Renal cortex interstitium (tissue), 11 donors: ENCODE measurements at regions not wholly inside any gene's neighbourhood (a gene's known extent, or its start where the extent isn't known, plus 50 kb on each side); places are given as distances from the start of the nearest gene placed in this dataset.
A peak's percentile ranks its signal among the peaks of the same experiment; 100 is the strongest.
"Not testable (repeated sequence)": the region's sequence is repeated elsewhere in the genome, so short reads cannot be mapped to it uniquely, and the experiment has no call there.

ENCODE experiments used
- DNase-seq, 11 donors: peaks; one replicate each; pipeline ENCODE4 v3.0.0-alpha.2; 2013; ENCODE audit warnings: low read depth in 9 of 11, low spot score in 4 of 11; ENCODE audit errors: extremely low read depth in 1 of 11

DNA sequence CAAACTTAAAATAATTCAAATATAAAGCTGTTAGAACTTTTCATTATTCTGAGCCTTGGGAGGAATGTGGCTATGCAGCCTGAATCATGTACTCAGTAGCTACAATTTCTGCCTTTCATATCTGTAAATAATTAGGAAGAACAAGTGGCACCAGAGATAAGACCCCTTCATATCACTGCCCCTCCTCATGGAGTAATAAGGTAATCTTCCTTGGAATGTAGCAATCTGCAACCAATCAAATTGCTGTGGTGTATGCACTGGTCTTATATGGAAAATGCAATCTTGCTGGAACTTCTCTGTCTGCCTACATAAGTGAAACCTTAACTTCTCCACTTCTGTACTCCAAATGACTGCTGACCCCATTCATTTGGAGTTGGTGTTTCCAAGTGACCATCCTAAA lies 104.4 kb upstream of the VANGL1 start:
- no peak for DNase-seq

DNA sequence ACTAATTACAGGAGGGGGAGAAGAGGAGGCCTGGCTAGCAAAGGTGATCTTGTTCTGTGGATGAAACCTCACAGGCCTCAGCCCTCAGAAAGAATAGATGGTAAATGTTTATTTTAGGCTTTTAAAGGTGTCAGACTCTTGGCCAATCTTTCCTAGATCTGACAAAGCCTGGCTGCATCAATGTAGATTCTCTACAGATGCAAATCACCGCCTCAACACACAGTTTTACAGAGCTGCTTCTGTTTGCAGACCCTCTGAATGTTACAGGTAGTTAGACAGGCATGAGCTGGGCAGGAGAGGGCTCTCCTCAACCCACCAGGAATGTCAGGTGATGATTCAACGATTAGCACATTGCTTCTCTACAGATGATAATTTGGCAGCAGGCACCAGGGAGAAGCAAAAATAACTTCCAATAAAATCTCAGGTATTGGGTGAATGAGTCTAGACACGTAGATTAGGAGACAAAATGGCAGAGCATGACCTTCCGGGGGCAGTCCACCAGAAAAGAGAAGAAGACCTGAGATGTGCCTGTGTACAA lies 105.4 kb upstream of the VANGL1 start:
- DNase-seq = no peak

DNA sequence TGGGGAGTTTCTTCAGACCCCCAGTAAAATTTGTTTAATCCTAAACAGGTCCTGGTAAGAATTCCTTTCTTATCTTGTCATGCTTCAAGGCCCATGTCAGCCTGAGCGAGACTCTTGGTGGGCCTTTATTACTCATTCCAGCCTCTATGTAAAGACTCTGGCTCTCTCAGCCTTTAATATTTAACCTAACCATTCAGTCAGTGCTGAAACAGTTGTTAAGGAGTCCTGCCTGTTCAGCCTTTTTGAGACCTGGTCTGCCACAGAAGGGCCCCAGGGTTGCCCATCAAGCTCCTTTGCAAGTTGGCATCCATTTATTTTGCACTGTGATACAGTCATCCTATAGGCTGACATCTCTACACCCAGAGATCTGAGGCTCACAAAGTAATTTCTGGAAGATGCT lies 107.7 kb upstream of the VANGL1 start:
- no peak for DNase-seq

DNA sequence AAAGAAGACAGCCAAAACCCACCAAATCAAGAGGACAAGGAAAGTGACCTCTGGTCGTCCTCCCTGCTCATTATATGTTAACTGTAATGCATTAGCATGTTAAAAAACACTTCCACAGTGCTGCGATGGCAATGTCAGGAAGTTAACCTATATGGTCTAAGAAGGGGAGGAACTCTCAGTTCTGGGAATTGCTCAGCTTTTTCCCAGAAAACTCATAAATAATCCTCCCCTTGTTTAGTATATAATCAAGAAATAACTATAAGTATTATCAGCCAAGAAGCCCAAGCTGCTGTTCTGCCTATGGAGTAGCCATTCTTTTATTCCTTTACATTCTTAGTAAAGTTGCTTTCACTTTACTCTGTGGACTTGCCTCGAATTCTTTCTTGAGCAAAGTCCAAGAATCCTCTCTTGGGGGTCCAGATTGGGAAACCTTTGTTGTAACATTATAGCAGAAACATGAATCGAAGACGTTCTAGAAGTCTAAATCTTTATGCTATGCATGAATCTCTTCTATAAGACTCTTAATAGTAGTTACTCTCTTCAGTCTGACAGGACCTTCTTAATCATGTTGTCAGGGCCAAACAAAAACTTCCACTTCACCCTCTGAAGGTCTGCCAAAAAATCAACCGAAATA lies 110.0 kb upstream of the VANGL1 start:
- peak in 2 of 11 donors; percentile 48 to 70 for DNase-seq

DNA sequence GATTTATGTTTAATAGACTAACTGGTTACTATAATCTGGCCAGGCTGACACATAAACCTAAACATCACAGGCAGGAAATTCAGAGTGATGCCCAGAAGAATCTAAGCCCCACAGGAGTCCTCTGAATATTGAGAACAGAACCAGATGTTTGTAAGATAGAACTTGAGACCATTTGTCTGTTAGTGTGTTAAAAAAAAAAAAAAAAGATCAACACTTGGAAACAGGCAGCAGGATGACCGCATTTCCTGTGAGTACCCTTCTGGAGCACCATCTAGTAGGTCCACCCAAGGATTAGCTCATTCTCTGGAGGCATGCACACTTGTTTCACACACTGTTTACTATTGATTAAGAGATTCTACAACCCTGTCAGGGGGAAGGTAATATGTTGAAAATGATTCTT lies 111.4 kb upstream of the VANGL1 start:
- DNase-seq = no peak

DNA sequence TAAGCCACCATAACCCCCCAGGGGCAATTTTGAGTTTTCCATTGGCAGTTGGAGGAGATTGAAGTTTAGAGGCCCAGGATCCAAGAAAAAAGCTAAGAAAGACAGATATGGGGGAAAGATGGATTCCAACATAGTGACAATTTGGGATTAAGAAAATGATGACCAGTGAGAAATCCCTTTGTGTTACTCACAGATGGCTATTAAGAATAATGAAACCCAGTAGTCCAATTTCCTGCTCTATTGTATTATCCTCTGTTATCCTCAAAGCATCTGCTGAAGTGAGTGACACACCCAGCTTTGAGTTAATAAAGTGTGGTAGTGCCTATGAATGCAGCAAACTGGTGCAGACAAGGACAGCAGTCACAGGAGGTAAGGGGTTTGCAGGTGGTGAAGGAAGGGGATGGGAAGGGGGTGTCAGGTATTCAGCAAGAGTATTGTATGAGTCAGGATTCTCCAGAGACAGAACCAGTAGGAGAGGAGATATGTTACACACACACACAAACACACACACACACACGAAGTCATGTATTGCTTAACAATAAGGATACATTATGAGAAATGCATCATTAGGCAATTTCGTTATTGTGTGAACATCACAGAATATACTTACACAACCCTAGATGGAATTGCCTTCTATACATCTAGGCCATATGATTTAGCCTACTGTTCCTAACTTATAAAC lies 112.4 kb upstream of the VANGL1 start:
- DNase-seq = no peak

DNA sequence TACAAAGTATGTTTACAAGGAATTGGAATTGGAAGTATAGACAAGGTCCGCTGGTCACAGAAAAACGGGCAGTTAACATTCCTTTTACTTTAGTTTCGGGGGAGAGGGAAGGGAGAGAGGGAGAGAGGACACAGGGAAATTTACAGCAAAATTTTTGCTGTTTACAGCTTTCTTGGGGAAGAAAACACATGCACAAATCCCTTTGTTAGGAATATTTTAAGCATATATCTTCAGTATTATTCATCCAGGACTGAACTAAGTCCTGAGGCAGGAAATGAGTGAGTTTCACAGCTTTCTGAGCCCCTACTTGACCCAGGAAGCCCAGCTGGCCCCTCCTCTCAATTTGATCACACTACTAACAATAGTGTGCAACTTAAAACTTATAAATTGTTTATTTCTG lies 113.4 kb upstream of the VANGL1 start:
- DNase-seq = peak in 1 of 11 donors; percentile 39

DNA sequence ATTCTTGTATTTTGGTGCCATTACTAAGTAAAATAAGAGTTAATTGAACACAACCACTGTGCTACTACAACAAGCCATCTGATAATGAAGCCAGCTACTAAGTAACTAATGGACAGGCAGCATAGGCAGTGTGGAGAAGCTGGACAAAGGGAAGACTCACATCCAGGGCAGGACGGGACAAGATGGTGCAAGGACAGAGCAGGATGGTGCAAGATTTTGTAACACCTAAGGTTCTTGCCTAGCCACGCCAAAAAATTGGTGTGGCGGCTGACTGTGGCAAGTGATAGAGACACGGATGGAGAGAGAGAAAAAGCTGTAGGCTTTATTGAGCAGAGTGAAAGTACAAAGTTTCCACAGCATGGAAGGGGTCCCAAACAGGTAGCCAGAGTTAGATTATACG lies 114.0 kb upstream of the VANGL1 start:
- no peak for DNase-seq

DNA sequence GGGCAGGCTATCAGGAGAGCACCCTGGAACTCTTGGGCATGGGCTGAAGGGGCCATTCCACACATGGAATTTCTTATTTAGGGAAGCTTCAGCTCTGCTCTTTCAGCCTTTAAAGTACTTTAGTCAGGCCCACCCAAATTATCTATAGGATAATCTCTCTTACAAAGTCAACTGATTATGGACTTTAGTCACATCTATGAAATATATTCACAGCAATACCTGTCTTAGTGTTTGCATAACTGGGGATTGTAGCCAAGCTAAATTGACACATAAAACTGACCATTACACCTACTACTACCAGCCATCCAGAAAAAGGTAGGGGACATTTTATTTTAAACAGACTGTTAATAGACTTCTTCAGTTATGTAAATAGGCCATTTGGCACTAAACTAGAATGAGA lies 114.9 kb upstream of the VANGL1 start:
- no peak for DNase-seq

DNA sequence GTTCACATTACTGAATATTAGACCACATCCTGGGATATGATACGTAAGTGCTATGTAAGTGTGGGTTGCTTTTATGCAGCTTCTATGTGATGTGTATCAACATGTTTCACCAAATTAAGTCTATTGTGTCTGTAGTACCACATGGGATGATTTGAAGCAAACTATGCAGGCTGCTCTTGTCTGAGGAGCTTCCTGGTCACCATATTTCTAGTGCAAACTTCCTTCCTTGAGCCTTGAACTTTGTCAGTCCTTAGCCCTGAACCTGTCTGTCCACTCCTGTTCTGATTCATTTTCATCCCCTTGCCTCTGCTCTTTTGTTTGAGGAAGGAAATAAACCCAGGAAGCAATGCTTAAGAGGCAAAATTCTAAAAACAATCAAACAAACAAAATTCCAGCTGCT lies 117.5 kb upstream of the VANGL1 start:
- peak in 1 of 11 donors; percentile 29 for DNase-seq

DNA sequence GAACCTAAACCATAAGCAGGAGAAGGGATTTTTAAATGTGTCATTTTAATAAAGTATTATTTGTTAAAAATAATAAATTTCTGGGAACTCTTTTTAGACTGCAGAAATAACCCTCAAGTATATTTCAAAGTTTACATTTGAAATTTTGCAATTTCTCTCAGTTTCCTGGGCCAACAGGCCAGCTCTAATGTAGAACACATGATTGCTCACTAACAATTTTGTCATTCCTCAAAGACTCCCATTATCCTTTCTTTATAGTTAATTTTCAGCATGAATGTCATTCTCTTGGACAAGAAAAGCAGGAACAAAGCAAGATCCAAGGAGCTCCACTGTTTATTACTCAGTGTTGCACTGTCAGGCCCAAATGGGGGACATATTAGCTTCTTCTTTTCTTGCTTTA lies 119.4 kb upstream of the VANGL1 start:
- no peak for DNase-seq

DNA sequence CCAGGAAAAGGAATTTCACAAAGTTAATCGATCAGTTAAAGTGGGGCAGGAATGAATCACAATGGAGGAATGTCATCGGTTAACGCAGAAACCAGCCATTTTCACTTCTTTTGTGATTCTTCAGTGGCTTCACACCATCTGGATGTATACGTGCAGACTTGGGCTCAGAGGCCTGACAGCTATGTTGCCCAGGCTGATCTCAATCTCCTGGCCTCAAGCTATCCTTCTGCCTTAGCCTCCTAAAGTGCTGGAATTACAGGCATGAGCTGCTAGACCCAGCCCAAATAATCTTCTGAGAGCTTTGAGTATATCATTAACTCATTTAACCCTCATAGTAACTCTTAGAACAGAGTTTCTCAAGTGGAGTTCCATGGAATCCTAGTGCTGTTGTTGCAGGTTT lies 126.5 kb upstream of the VANGL1 start:
- no peak for DNase-seq

DNA sequence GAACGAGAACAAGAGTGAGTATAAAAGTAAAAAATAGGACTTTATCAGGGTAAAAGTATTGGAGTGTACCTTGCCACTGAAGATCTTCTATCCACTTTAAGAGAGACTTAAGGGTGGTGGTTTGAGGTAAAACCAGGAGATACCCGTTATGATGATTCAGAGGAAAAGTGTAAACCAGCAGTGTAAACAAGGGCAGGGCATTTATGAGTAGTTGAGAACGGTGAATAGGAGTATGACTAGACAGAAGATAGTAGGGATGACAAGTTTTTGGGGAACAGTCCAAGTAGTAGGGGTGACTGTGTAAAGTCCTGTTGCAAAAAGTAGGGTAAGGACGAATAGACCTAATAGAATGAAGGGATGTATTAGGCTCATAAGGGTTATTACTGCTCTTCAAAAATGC lies 131.5 kb upstream of the VANGL1 start:
- not testable (repeated sequence) for DNase-seq

DNA sequence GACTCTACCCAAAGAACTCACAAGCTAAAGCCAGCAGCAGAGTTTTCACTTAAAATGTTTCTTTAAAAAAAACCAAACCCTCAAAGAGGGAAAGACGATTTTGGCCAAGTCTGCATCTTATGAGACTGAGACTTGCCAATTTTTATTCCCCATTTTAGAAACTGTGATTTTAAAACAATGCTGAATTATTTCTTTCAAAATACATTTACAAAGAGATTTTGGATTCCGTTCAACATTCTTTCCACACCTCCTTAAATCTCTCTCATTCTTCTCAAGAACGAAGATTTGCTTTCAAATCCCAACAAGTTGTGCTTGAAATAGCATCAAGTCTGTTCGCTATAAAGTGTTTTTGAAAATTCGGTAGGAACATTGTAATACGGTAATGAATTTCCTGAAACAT lies 133.9 kb upstream of the VANGL1 start:
- DNase-seq = no peak

DNA sequence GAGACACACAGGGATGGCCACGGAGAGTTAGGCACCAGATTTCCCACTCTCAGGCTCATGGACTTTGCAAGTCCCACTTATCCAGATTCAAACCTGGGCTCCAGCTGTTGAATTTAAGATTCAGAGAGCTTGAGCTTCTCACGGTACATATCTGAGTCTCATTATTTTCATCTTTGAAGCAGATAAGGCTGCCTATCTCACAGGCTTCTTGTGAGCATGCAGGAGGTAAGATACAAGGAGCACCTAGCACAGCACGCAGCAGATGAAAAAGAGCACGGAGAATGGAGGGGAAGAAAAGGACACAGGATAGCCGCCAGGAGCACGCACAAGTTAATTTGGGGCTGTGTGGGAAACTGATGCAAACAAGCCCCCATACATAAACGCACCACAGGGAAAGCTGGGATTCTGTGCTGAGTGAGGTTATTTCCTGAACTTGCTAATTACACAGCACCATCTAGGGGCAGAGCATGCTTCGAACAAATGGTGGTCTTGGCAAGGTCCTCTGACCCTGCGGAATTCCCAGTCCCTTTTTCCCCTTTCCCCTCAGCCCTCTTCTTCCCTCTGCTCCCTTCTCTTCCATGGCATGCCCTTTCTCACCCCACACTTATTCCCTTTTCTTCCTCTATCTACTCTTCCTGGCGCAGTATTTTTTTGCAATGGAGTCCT lies 134.7 kb upstream of the VANGL1 start:
- DNase-seq = peak in 2 of 11 donors; percentile 48 to 52

DNA sequence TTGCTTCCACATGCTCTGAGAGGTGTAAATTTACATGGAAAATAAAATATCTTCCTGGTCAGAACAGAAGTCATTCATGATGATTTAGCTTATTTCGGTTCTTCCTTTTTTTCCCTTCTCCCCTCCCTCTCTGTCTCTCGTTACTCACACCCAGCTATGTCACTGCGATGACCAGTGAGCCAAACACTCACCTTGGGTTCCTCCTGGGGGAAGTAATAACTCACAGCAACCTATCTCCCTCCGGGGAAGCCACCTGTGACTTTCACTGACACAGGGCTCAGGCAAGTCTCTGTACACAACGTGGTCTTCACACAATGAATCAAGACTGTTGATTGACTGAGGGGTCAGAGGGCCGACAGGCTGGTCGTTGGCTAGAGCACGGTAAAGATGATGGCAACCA lies 135.3 kb upstream of the VANGL1 start:
- no peak for DNase-seq

DNA sequence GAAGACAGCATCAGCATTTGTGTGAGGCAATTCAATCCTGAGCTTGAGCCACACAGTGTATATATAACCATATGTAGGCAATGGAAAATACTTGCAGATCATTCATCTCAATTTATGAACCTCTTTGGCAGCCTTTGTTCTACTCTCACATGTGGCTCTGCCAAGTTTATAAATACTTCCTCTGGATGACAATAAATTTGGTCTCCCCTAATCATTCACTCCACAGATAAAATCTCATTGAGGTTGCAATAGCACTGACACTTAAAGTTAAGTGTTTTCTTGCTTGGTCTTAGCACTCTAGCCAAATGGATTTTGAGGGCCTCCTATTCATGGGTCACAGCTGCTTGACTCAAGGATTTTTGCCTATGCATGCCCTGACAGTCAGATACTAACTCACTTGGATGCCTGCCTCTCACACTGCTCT lies 136.6 kb upstream of the VANGL1 start:
- DNase-seq = peak in 1 of 11 donors; percentile 40

DNA sequence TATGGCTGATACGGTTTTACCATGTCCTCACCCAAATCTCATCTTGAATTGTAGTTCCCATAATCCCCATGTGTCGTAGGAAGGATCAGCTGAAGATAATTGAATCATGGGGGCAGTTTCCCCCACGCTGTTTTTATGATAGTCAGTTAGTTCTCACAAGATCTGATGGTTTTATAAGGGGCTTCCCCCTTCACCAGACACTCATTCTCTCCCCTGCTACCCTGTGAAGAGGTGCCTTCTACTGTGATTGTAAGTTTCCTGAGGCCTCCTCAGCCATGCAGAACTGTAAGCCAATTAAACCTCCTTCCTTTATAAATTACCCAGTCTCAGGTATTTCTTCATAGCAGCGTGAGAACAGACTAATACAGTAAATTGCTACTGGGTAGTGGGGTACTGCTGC lies 139.6 kb upstream of the VANGL1 start:
- DNase-seq = not testable (repeated sequence)

DNA sequence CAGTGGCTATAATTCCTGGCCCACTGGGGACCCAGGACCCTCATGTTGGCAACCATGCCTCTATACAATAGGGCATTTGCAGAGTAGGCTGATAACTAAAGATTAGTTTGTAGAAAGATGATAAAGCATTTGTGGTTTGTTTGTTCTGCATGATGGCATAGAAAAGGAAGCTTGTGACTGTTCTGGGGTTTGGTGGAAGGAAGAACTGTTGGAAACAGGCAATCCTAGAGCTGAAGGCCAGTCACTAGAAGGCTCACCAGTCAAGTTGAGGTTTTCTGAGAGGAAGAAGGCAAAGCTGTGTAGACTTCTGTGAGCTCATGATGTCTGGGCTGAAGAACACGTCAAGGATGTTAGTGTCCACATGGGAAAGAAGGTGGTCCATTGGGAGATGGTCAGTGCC lies 140.3 kb upstream of the VANGL1 start:
- DNase-seq = no peak

DNA sequence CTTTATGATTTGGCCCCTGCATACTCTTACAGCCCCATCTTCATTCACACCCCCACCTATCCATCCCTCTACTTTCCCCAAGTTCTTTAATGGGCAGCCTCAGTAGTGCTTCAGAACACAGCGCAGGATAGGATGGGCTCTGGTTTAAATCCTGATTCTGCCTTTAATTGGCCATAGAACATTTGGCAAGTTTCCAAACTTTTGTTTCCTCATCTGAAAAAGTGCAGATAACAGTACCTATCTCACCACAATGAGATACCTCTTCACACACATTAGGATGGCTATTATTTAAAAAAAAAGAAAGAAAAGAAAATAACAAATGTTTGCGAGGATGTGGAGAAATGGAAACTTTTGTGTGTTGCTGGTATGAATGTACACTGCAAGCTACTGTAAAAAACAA lies 142.5 kb upstream of the VANGL1 start:
- DNase-seq = no peak
